Smooth muscle cell (in vitro differentiated cells): ENCODE measurements at regions not wholly inside any gene's neighbourhood (a gene's known extent, or its start where the extent isn't known, plus 50 kb on each side); places are given as distances from the start of the nearest gene placed in this dataset.

Experiments
- DNase-seq: peaks from one replicate; lab custom pipeline; 2025; ENCODE audit not compliant: unreplicated experiment; lab: John Stamatoyannopoulos, UW
- H2AFZ ChIP-seq: fragments of 200-600 bp; sonication (generic); 2 replicates; pipeline ENCODE4 v1.6.0; 2016; ENCODE audit warnings: antibody characterized with exemption, low read depth, mild to moderate bottlenecking
- H3F3A ChIP-seq: fragments of 200-600 bp; sonication (generic); 2 replicates; pipeline ENCODE4 v1.6.0; 2017; ENCODE audit warnings: antibody characterized with exemption, low read depth
- H3K27ac ChIP-seq: fragments of 200-600 bp; sonication (generic); 2 replicates; pipeline ENCODE4 v1.5.1; 2016; ENCODE audit warnings: low read depth, mild to moderate bottlenecking
- H3K27me3 ChIP-seq: fragments of 200-600 bp; sonication (generic); 2 replicates; pipeline ENCODE4 v1.6.1; 2016; ENCODE audit warnings: low read depth, mild to moderate bottlenecking
- H3K36me3 ChIP-seq: fragments of 200-600 bp; sonication (generic); 2 replicates; pipeline ENCODE4 v1.5.1; 2016; ENCODE audit warnings: low read depth
- H3K4me1 ChIP-seq: fragments of 200-600 bp; sonication (generic); 2 replicates; pipeline ENCODE4 v1.5.1; 2016; ENCODE audit warnings: low read depth
- H3K4me2 ChIP-seq: fragments of 200-600 bp; sonication (generic); 2 replicates; pipeline ENCODE4 v1.6.0; 2016; ENCODE audit warnings: mild to moderate bottlenecking
- H3K4me3 ChIP-seq: fragments of 200-600 bp; sonication (generic); 2 replicates; pipeline ENCODE4 v1.5.1; 2016; ENCODE audit warnings: mild to moderate bottlenecking
- H3K79me2 ChIP-seq: fragments of 200-600 bp; sonication (generic); 2 replicates; pipeline ENCODE4 v1.6.0; 2016; ENCODE audit warnings: low read depth, mild to moderate bottlenecking
- H3K9ac ChIP-seq: fragments of 200-600 bp; sonication (generic); 2 replicates; pipeline ENCODE4 v1.6.0; 2016; ENCODE audit warnings: low read depth
- H3K9me3 ChIP-seq: fragments of 200-600 bp; sonication (generic); replicated peaks from 2 replicates; pipeline ENCODE4 v1.5.1; 2016; ENCODE audit warnings: low read depth
- H4K20me1 ChIP-seq: fragments of 200-600 bp; sonication (generic); 2 replicates; pipeline ENCODE4 v1.6.0; 2016; ENCODE audit warnings: low read depth
- CTCF ChIP-seq: fragments of 200-600 bp; sonication (generic); IDR thresholded peaks from 2 replicates; pipeline ENCODE4 v1.5.1; 2017; ENCODE audit warnings: borderline replicate concordance, mild to moderate bottlenecking, antibody characterized with exemption; ENCODE audit not compliant: insufficient read depth, poor library complexity, severe bottlenecking
- WGBS: methylation state at CpG from one replicate; pipeline ENCODE4 v1.1.7; 2016; ENCODE audit warnings: low lambda C conversion rate; 5-methylcytosine and 5-hydroxymethylcytosine counted together

GRCh38 chr1:29984862-29985605, 738.4 kb downstream of the MATN1 start:
- Histone ChIP-seq H3K4me3 (no peak overlapping the region), H3K9me3 (no peaks in the 10 kb centered on the region), H3K4me1 (peaks cover 4% of the 10 kb centered on the region), H3K27me3 (no peaks in the 10 kb centered on the region), H3K9ac (no peak overlapping the region), H3K4me2 (no peak overlapping the region), H3F3A (no peaks in the 10 kb centered on the region), H3K79me2 (no peaks in the 10 kb centered on the region), H3K36me3 (no peaks in the 10 kb centered on the region), H2AFZ (no peak overlapping the region), H3K27ac (no peak overlapping the region), H4K20me1 (no peaks in the 10 kb centered on the region)
- TF ChIP-seq CTCF, result no peak
- 86% methylated on average over 7 of the region's 7 CpGs for WGBS
- DNase-seq, result no peak

- no peak overlapping the region for H3K4me3 ChIP-seq
These were observed 739.1 kb downstream of the MATN1 start for GRCh38 chr1:29984166-29984861.

GRCh38 chr1:29983321-29983720, 740.1 kb downstream of the MATN1 start:
- H3K79me2 ChIP-seq, result no peaks in the 10 kb centered on the region
- 97% methylated on average over 7 of the region's 7 CpGs for WGBS
- no peaks in the 10 kb centered on the region for H3K9me3 ChIP-seq
- no peak overlapping the region for H3K9ac ChIP-seq
- no peaks in the 10 kb centered on the region for H4K20me1 ChIP-seq
- H3F3A ChIP-seq, result no peaks in the 10 kb centered on the region
- no peak for DNase-seq
- peaks cover 4% of the 10 kb centered on the region for H3K4me1 ChIP-seq
- no peaks in the 10 kb centered on the region for H3K36me3 ChIP-seq
- TF ChIP-seq CTCF, result no peak
- no peak overlapping the region for H3K4me2 ChIP-seq
- H3K27me3 ChIP-seq, result no peaks in the 10 kb centered on the region
- no peak overlapping the region for H3K27ac ChIP-seq
- no peak overlapping the region for H2AFZ ChIP-seq
- H3K4me3 ChIP-seq, result no peak overlapping the region

More at GRCh38 chr1:29984166-29984861, 739.1 kb downstream of the MATN1 start:
- Histone ChIP-seq H3F3A (no peaks in the 10 kb centered on the region), H3K4me2 (no peak overlapping the region), H3K9ac (no peak overlapping the region), H4K20me1 (no peaks in the 10 kb centered on the region), H3K9me3 (no peaks in the 10 kb centered on the region), H3K79me2 (no peaks in the 10 kb centered on the region), H3K27ac (no peak overlapping the region), H3K36me3 (no peaks in the 10 kb centered on the region), H2AFZ (no peak overlapping the region), H3K4me1 (peaks cover 4% of the 10 kb centered on the region), H3K27me3 (no peaks in the 10 kb centered on the region)
- WGBS, result 78% methylated on average over 11 of the region's 11 CpGs
- no peak for DNase-seq
- TF ChIP-seq CTCF, result no peak
